GM19452 (cell line): ENCODE measurements at regions not wholly inside any gene's neighbourhood (a gene's known extent, or its start where the extent isn't known, plus 50 kb on each side); places are given as distances from the start of the nearest gene placed in this dataset.

Experiments used
- ATAC-seq: cut with Tn5 transposase; IDR thresholded peaks from one replicate; pipeline ENCODE4 v1.9.1; 2021; ENCODE audit not compliant: unreplicated experiment

GRCh38 chr11:130707217-130707616 is 209.1 kb downstream of the SNX19 start:
- ATAC-seq: no peak

- ATAC-seq: no peak
These were observed 206.7 kb downstream of the SNX19 start for GRCh38 chr11:130709531-130709930.

- no peak for ATAC-seq
These were observed 206.3 kb downstream of the SNX19 start for GRCh38 chr11:130710021-130710420.

GRCh38 chr11:130710497-130711012 is 205.7 kb downstream of the SNX19 start:
- ATAC-seq: no peak

- no peak for ATAC-seq
These were observed 205.1 kb downstream of the SNX19 start for GRCh38 chr11:130711193-130711592.

GRCh38 chr11:130712480-130712879 is 203.8 kb downstream of the SNX19 start:
- no peak for ATAC-seq

- ATAC-seq: no peak
These were observed 201.0 kb downstream of the SNX19 start for GRCh38 chr11:130715085-130715876.

- no peak for ATAC-seq
These were observed 200.4 kb downstream of the SNX19 start for GRCh38 chr11:130715877-130716220.

- no peak for ATAC-seq
These were observed 198.2 kb downstream of the SNX19 start for GRCh38 chr11:130718120-130718519.

GRCh38 chr11:130719220-130719915 is 196.9 kb downstream of the SNX19 start:
- ATAC-seq: no peak

GRCh38 chr11:130720232-130721022 is 195.9 kb downstream of the SNX19 start:
- no peak for ATAC-seq

GRCh38 chr11:130721023-130721681 is 195.1 kb downstream of the SNX19 start:
- no peak for ATAC-seq

- ATAC-seq: no peak
These were observed 194.5 kb downstream of the SNX19 start for GRCh38 chr11:130721736-130722135.

GRCh38 chr11:130722401-130722800 is 193.9 kb downstream of the SNX19 start:
- no peak for ATAC-seq

GRCh38 chr11:130725421-130726233 is 190.7 kb downstream of the SNX19 start:
- no peak for ATAC-seq

GRCh38 chr11:130726234-130727037 is 189.8 kb downstream of the SNX19 start:
- no peak for ATAC-seq

- no peak for ATAC-seq
These were observed 188.8 kb downstream of the SNX19 start for GRCh38 chr11:130727157-130728119.
